ENCODE measurements at regions not wholly inside any gene's neighbourhood (a gene's known extent, or its start where the extent isn't known, plus 50 kb on each side); places are given as distances from the start of the nearest gene placed in this dataset.

- 4% methylated on average over 7 of the region's 7 CpGs for WGBS (ENCODE audit: insufficient coverage, low coverage, missing lambda C conversion rate)
- intact Hi-C loops (cut with micrococcal nuclease): no loop called here
- Histone ChIP-seq H3K4me1 (replicated peaks in 1 of 2; ENCODE audit: control insufficient read depth in 2 of 2, insufficient read depth in 2 of 2, low read length in 2 of 2) (no peaks in the 10 kb centered on the region), H3K9ac (ENCODE audit: insufficient read depth in 1 of 2, low read depth in 2 of 2, low read length in 2 of 2) (no peak overlapping the region), H3K9me1 (ENCODE audit: control insufficient read depth, insufficient read depth, low read length) (no peaks in the 10 kb centered on the region), H3K36me3 (ENCODE audit: control insufficient read depth, insufficient read depth, low read length) (no peaks in the 10 kb centered on the region), H4K20me1 (replicated peaks; ENCODE audit: control insufficient read depth, insufficient read depth, low read length) (no peaks in the 10 kb centered on the region), H3K27ac (ENCODE audit: extremely low read depth, low read depth, low read length) (no peak overlapping the region), H3K4me2 (ENCODE audit: insufficient read depth, low read length) (no peak overlapping the region), H3K79me2 (ENCODE audit: control insufficient read depth, insufficient read depth, low read length) (no peaks in the 10 kb centered on the region), H3K4me3 (no peak overlapping the region), H2AFZ (ENCODE audit: low read depth, low read length) (no peak overlapping the region), H3K9me3 (replicated peaks; ENCODE audit: control insufficient read depth, insufficient read depth, low read depth, low read length) (no peaks in the 10 kb centered on the region), H3K27me3 (ENCODE audit: control insufficient read depth in 2 of 2, insufficient read depth in 2 of 2, low read length in 2 of 2) (no peaks in the 10 kb centered on the region)
- POLR2A ChIA-PET: interaction anchor here (0.5 kb wide), 1 partner anchor 694 kb away, joined by 4 read pairs; no protein-coding TSS in a partner anchor
- no peak for ATAC-seq
- TF ChIP-seq ELF1 (tag; IDR thresholded peaks at IDR 0.05) (no peak), SIN3A (IDR thresholded peaks at IDR 0.05; ENCODE audit: borderline replicate concordance in 2 of 2, control insufficient read depth in 1 of 2, low read depth in 2 of 2, low read length in 2 of 2) (no peak), DNMT1 (IDR thresholded peaks at IDR 0.05) (no peak), CTBP1 (IDR thresholded peaks at IDR 0.05; ENCODE audit: borderline replicate concordance) (no peak), ZNF507 (tag; conservative IDR thresholded peaks at IDR 0.05) (no peak)
- TF ChIP-seq, protein P1, sequence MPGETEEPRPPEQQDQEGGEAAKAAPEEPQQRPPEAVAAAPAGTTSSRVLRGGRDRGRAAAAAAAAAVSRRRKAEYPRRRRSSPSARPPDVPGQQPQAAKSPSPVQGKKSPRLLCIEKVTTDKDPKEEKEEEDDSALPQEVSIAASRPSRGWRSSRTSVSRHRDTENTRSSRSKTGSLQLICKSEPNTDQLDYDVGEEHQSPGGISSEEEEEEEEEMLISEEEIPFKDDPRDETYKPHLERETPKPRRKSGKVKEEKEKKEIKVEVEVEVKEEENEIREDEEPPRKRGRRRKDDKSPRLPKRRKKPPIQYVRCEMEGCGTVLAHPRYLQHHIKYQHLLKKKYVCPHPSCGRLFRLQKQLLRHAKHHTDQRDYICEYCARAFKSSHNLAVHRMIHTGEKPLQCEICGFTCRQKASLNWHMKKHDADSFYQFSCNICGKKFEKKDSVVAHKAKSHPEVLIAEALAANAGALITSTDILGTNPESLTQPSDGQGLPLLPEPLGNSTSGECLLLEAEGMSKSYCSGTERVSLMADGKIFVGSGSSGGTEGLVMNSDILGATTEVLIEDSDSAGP (CRISPR knock-in tag; IDR thresholded peaks at IDR 0.05): no peak
- CTCF ChIA-PET (ENCODE audit: low intra/inter-chr PET ratio): no interaction called here
- BruUV-seq (replicated peaks): no TSS peak
- DNase-seq (ENCODE audit: extremely low read depth in 1 of 4, low spot score in 3 of 4): no peak
- in situ Hi-C loops (cut with MboI): no loop called here
- FAIRE-seq: no peak
Measured at GRCh38 chr11:129658526-129658867, 157.2 kb upstream of the TMEM45B start.

All from K562 (cell line).